ENCODE measurements at regions not wholly inside any gene's neighbourhood (a gene's known extent, or its start where the extent isn't known, plus 50 kb on each side); places are given as distances from the start of the nearest gene placed in this dataset.

DNA sequence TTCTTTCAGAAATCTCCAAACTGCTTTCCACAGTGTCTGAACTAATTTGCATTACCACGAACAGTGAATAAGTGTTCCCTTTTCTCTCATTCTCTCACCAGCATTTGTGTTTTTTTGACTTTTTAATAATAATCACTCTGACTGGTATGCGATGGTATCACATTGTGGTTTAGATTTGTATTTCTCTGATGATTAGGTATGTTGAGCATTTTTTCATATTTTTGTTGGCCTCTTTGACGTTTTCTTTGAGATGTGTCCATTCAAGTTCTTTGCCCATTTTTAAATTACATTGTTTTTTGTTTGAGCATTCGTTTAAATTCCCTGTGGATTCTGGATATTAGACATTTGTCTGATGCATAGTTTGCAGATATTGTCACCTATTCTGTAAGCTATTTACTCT is 1639.6 kb upstream of the TENM4 start:
- no peak for TF ChIP-seq POLR2A (IDR thresholded peaks at IDR 0.05; ENCODE audit: low read length)
- no peak for TF ChIP-seq GATA1 (IDR thresholded peaks at IDR 0.05; ENCODE audit: low read depth, low read length)
